ENCODE measurements at regions not wholly inside any gene's neighbourhood (a gene's known extent, or its start where the extent isn't known, plus 50 kb on each side); places are given as distances from the start of the nearest gene placed in this dataset.

DNA sequence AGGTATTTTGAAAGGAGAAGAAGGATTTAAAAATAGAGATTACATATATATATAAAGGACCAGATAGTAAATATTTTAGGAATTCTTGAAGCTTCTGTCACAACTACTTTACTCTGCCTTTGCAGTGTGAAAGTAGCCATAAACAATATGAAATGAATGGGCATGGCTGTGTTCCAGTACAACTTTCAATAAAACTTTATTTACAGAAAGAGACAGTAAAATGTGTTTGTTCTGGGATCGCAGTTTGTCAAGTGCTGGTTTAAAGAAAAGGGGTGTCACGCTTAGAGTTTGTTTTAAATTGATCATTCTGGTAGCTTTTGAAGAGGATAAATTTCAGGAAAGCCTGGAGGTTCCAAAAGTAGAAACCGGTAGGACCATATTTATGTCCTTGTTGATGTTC, 176.1 kb upstream of the HS3ST1 start:
- Mint-ChIP-seq H3K27ac (no peak overlapping the region), H3K4me1 (ENCODE audit: low read depth) (no peaks in the 10 kb centered on the region), H3K36me3 (ENCODE audit: insufficient read depth in 2 of 2) (peaks cover 0 to 2% of the 10 kb centered on the region in 2 donors), H3K9me3 (no peaks in the 10 kb centered on the region), H3K4me3 (no peak overlapping the region), H3K27me3 (ENCODE audit: low read depth) (peaks cover 7% of the 10 kb centered on the region)
- DNase-seq: no peak
- no peak for ATAC-seq (replicated peaks in 1 of 2)

DNA sequence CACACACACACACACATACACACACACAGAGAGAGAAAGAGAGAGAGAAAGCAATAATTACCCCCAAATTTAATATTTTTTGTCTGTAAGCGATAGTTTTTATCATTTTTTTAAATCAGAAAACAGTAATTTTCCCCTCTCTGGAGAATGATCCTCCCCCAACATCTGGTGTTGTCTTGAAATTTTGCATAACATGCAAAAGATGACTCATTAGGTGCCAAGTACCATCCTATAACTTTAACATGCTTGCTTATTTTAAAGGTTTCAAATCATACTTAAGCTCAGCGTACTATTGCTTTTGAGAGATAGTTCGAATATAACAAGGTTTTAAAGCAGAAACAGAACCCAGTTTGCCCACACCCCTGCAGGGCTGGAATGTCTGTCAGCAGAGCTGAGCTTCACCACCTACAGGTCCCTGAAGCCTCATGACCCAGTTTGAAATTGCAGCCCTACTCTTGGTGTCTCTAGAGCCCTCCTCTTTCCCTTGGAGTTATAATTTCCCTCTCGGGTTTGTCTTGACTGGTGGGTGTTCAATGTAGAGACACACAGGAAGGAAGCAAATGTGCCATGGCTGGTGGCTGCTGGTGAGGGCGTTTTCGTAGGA, 175.0 kb upstream of the HS3ST1 start:
- H3K4me1 Mint-ChIP-seq (ENCODE audit: low read depth): no peaks in the 10 kb centered on the region
- no peaks in the 10 kb centered on the region for H3K9me3 Mint-ChIP-seq
- peaks cover 7% of the 10 kb centered on the region for H3K27me3 Mint-ChIP-seq (ENCODE audit: low read depth)
- ATAC-seq (replicated peaks in 1 of 2) (no peak), DNase-seq (no peak)
- peaks cover 0 to 2% of the 10 kb centered on the region in 2 donors for H3K36me3 Mint-ChIP-seq (ENCODE audit: insufficient read depth in 2 of 2)
- no peak overlapping the region for H3K4me3 Mint-ChIP-seq
- no peak overlapping the region for H3K27ac Mint-ChIP-seq

DNA sequence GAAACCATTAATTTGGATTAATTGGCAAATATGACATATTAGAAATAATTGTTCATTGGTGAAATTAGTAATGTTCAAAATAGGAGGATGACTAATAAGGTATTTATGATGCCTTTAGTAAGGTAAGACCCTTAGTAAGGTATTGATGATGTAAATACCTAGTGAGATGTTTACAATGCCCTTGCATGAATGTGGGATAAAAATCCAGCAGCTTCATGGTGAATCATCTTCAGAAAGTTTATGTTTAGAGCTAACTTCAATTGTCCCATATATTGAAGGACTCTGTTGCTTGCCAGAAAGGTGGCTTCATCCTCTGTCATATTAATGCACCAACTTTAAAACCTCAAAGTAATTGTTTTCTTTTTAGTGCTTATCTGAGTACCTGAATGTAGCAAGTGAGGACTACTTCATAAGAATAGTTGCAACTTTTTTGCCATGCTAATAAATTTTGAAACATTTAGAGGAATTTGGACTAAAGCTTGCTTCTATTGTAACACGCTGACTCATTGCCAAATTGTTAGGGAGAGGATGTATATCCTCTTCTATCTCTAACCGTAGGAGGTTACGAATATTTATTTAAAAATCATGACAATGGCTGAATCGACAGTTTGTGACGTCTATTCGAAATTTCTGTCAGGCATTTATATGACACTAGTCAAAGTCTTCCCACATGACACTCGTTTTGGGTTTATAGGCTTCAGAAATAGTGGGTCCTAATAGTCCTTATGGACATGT, 174.1 kb upstream of the HS3ST1 start:
- Mint-ChIP-seq H3K27me3 (ENCODE audit: low read depth) (peaks cover 7% of the 10 kb centered on the region), H3K27ac (no peak overlapping the region), H3K4me3 (no peak overlapping the region), H3K4me1 (ENCODE audit: low read depth) (no peaks in the 10 kb centered on the region), H3K9me3 (no peaks in the 10 kb centered on the region), H3K36me3 (ENCODE audit: insufficient read depth in 2 of 2) (peaks cover 0 to 2% of the 10 kb centered on the region in 2 donors)
- DNase-seq: no peak
- no peak for ATAC-seq (replicated peaks in 1 of 2)

DNA sequence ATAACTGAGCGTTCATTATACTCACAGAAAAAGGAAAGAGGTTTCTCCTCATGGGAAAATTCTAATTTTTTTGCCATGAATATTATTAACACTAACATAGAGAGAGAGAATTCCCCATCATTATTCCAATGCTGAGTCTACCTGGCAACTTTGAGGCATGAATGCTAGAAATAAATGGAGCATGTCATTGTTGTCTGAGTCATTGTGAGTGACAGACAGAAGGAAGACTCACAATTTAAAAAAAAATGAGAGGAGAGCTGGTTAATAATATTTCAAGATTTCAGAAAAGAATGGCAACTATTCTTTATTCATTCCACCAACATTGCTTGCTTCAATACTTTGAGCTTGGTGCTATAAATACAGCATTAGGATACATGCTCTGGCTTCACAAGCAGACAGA, 170.4 kb upstream of the HS3ST1 start:
- H3K27me3 Mint-ChIP-seq (ENCODE audit: low read depth): peaks cover 7% of the 10 kb centered on the region
- no peaks in the 10 kb centered on the region for H3K9me3 Mint-ChIP-seq
- DNase-seq (no peak), ATAC-seq (replicated peaks in 1 of 2) (no peak)
- no peaks in the 10 kb centered on the region for H3K4me1 Mint-ChIP-seq (ENCODE audit: low read depth)
- H3K27ac Mint-ChIP-seq: no peak overlapping the region
- no peak overlapping the region for H3K4me3 Mint-ChIP-seq
- H3K36me3 Mint-ChIP-seq (ENCODE audit: insufficient read depth in 2 of 2): peaks cover 0 to 2% of the 10 kb centered on the region in 2 donors

DNA sequence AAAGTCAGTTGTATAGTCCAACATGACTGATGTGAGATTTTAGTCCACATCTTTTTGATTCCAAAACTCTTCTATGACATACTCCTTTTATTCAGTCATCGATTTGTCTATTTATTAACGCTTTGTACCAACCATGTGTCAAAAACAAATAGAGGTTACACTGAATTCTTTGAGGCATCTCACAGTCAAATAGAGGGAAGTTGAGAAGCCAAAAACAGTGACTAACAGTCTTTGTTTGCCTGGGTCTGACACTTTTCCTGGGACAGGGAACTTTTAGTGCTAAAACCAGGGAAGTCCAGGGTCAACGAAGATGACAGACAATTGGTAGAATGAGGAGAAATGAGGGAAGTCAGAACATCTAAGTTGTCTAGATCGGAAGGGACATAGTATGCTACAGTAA, 169.9 kb upstream of the HS3ST1 start:
- no peak overlapping the region for H3K27ac Mint-ChIP-seq
- H3K27me3 Mint-ChIP-seq (ENCODE audit: low read depth): peaks cover 4% of the 10 kb centered on the region
- no peaks in the 10 kb centered on the region for H3K4me1 Mint-ChIP-seq (ENCODE audit: low read depth)
- DNase-seq (no peak), ATAC-seq (replicated peaks in 1 of 2) (no peak)
- H3K36me3 Mint-ChIP-seq (ENCODE audit: insufficient read depth in 2 of 2): peaks cover 0 to 2% of the 10 kb centered on the region in 2 donors
- H3K9me3 Mint-ChIP-seq: no peaks in the 10 kb centered on the region
- H3K4me3 Mint-ChIP-seq: no peak overlapping the region

DNA sequence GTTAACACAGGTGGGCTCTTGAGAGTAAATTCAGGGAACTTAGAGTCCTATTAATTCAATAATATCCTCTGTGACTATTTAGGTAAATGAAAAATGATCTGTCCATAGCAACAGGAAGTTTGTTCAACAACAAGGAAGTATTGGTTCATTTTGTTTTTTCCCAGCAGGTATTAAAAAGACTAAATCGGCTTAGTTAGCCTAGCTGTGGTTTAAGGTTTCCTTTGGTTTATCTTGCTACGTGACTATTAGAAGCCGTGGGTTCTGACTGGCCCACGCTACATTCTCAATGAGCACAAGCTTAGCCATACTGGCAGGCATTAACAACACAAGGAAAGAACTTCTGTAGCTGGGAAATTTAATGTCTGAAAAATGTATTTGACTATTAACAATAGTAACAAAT, 168.8 kb upstream of the HS3ST1 start:
- Mint-ChIP-seq H3K27me3 (ENCODE audit: low read depth) (no peaks in the 10 kb centered on the region), H3K4me1 (ENCODE audit: low read depth) (no peaks in the 10 kb centered on the region), H3K27ac (no peak overlapping the region), H3K9me3 (no peaks in the 10 kb centered on the region), H3K4me3 (no peak overlapping the region), H3K36me3 (ENCODE audit: insufficient read depth in 2 of 2) (no peaks in the 10 kb centered on the region)
- DNase-seq (no peak), ATAC-seq (replicated peaks in 1 of 2) (no peak)

DNA sequence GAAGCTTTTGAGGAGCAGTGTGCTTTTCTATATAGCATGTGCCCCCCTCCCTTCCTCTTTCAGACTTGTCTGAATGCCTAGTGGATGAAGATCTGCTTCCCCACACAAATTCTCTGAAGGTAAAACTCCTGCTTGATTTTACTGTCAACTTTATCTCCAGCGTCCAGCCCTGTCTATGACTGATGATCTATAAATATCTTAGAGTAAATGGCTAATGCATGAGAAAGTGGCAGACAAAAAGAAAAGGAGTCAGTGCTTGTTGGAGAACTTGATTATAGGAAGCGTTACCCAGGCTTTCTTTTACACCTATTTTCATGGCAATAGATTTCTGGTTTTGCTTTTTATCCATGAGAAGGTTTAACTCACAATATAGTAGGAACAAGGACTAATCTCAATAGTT, 168.3 kb upstream of the HS3ST1 start:
- no peak for ATAC-seq (replicated peaks in 1 of 2)
- Mint-ChIP-seq H3K9me3 (no peaks in the 10 kb centered on the region), H3K4me1 (ENCODE audit: low read depth) (no peaks in the 10 kb centered on the region), H3K27me3 (ENCODE audit: low read depth) (no peaks in the 10 kb centered on the region), H3K4me3 (no peak overlapping the region), H3K36me3 (ENCODE audit: insufficient read depth in 2 of 2) (no peaks in the 10 kb centered on the region), H3K27ac (no peak overlapping the region)
- DNase-seq: no peak

DNA sequence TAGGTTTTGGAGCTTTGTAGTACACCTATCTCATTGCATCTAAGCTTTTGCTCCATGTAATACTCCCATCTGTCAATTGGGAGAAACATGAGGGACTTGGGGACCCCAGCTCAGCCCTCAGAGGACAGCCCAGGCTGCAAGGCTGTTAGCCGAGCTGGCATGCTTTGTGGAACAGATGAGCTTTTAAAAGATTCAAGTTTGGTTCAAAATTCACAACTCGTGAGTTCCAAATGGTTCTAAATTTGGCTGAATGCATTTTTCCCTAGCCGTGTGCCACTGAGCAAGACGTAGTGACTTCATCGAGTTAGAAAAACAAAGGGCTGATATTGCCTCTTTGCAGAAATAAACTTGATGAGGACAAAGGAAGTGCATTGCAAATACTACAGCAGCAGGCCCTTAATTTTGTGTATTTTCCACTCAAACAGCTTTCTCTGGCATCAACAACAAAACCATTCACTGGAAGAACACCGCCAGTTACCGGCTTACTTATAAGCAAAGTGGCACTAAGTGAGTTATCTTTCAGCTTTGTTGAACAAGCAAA, 165.0 kb upstream of the HS3ST1 start:
- ATAC-seq (replicated peaks in 1 of 2): no peak
- Mint-ChIP-seq H3K27me3 (ENCODE audit: low read depth) (no peaks in the 10 kb centered on the region), H3K9me3 (no peaks in the 10 kb centered on the region)

DNA sequence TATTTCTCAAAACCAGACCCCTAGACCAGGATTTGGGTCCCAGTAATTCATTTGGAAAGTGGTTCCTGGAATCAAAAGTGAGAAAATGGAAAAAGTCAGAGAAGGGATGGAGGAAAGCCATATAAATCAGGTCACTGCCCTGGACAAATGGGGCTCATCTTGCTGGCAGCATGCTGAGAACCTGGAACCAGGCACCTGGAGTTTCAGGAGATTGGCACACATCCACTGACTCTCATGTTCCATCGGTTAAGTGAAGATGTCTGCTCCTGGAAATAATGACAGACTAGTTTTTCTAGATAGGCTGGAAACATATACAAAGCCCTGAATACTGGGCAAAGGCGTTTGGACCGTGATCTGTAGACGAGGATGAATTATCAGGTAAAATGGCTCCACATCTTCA, 163.6 kb upstream of the HS3ST1 start:
- Mint-ChIP-seq H3K4me1 (ENCODE audit: low read depth) (no peaks in the 10 kb centered on the region), H3K9me3 (no peaks in the 10 kb centered on the region), H3K4me3 (no peak overlapping the region), H3K36me3 (ENCODE audit: insufficient read depth in 2 of 2) (no peaks in the 10 kb centered on the region), H3K27me3 (ENCODE audit: low read depth) (peaks cover 6% of the 10 kb centered on the region), H3K27ac (no peak overlapping the region)
- DNase-seq (no peak), ATAC-seq (replicated peaks in 1 of 2) (no peak)

More for the DNA sequence above, 165.0 kb upstream of the HS3ST1 start:
- Mint-ChIP-seq H3K27ac (no peak overlapping the region), H3K4me3 (no peak overlapping the region), H3K36me3 (ENCODE audit: insufficient read depth in 2 of 2) (no peaks in the 10 kb centered on the region), H3K4me1 (ENCODE audit: low read depth) (no peaks in the 10 kb centered on the region)
- no peak for DNase-seq

DNA sequence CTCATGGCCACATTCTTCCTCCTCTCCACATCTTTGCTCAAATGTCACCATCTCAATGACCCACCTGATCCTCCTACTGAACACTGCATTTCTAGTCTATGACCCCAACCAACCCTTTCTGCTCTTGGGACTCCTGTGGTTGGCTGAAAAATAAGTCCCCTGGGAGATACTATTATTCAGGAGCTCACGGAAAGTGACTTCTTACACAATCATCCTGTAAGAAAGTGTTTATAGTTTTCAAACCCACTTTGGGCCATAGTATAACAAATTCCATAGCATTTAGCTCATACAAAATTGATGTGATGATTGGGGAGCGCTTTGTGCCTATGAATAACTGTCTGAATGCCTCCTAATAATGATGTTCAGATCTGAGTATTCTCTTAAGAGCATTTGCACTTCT, 161.4 kb upstream of the HS3ST1 start:
- no peak overlapping the region for H3K27ac Mint-ChIP-seq
- no peak overlapping the region for H3K4me3 Mint-ChIP-seq
- DNase-seq (no peak), ATAC-seq (replicated peaks in 1 of 2) (no peak)
- H3K9me3 Mint-ChIP-seq: no peaks in the 10 kb centered on the region
- H3K4me1 Mint-ChIP-seq (ENCODE audit: low read depth): no peaks in the 10 kb centered on the region
- H3K36me3 Mint-ChIP-seq (ENCODE audit: insufficient read depth in 2 of 2): no peaks in the 10 kb centered on the region
- H3K27me3 Mint-ChIP-seq (ENCODE audit: low read depth): peaks cover 6% of the 10 kb centered on the region

DNA sequence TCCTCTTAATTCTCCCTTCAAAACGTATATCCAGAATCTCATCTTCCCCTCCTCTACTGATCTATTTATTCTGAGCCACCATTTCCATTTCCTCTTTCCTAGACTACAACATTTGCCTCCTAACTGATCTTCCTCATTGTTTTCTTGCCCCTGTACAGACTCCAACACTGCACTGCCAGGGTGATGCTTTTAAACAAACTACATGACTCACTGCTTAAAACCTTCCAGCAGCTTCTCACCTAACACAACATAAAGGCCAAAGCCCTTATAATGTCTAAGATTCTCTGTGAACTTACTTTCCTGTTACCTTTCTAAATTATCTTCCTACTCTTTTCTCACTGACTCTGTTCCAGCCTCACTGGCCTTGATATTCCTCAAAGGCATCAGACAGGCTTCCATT, 161.0 kb upstream of the HS3ST1 start:
- Mint-ChIP-seq H3K27ac (no peak overlapping the region), H3K4me3 (no peak overlapping the region), H3K4me1 (ENCODE audit: low read depth) (no peaks in the 10 kb centered on the region), H3K9me3 (no peaks in the 10 kb centered on the region), H3K36me3 (ENCODE audit: insufficient read depth in 2 of 2) (no peaks in the 10 kb centered on the region), H3K27me3 (ENCODE audit: low read depth) (peaks cover 6% of the 10 kb centered on the region)
- ATAC-seq (replicated peaks in 1 of 2) (no peak), DNase-seq (no peak)

DNA sequence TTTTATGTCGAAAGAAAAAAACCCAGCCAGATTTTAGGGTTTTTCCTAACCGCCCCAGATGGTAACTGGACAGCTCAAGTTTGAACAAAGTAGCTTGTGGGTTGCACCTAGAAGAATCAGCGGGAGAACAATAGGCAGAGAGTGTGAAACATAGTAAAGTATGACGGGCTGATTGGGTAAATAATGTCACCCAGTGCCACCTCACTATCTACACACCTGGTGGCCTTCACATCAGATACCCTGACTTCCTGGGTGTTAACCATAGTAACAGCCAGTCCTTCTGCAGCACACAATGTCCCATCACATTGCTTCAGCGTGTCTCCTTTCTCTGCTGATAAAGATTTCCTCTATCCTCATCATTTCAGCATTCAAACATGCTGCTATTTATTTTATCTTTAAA, 159.1 kb upstream of the HS3ST1 start:
- H3K4me3 Mint-ChIP-seq: no peak overlapping the region
- ATAC-seq (replicated peaks in 1 of 2): no peak
- H3K27ac Mint-ChIP-seq: no peak overlapping the region
- H3K4me1 Mint-ChIP-seq (ENCODE audit: low read depth): no peaks in the 10 kb centered on the region
- no peak for DNase-seq
- no peaks in the 10 kb centered on the region for H3K9me3 Mint-ChIP-seq
- H3K36me3 Mint-ChIP-seq (ENCODE audit: insufficient read depth in 2 of 2): peaks cover 0 to 3% of the 10 kb centered on the region in 2 donors
- peaks cover 6% of the 10 kb centered on the region for H3K27me3 Mint-ChIP-seq (ENCODE audit: low read depth)

DNA sequence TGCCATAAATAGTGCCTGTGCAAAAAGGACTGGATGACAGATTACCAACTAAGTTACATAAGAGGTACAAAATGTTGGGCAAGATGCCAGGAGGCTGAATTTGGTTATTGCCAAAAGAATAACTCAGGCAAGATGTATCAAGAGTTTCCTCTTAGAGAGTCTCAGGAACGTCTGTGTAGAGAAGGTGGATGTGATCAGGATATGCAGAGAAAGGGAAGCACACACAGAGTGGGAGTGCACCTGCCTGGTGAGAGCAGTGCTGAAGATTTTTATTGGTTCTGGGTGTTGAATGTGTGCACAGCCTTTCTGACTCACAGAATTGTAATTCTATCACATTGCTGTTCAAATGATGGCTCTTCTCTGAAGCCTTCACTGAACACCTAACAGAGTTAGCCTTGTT, 156.8 kb upstream of the HS3ST1 start:
- Mint-ChIP-seq H3K27me3 (ENCODE audit: low read depth) (peaks cover 6% of the 10 kb centered on the region), H3K27ac (no peak overlapping the region), H3K4me1 (ENCODE audit: low read depth) (no peaks in the 10 kb centered on the region), H3K4me3 (no peak overlapping the region), H3K9me3 (peaks cover 0 to 5% of the 10 kb centered on the region in 2 donors), H3K36me3 (ENCODE audit: insufficient read depth in 2 of 2) (peaks cover 4 to 8% of the 10 kb centered on the region in 2 donors)
- DNase-seq (no peak), ATAC-seq (replicated peaks in 1 of 2) (no peak)

DNA sequence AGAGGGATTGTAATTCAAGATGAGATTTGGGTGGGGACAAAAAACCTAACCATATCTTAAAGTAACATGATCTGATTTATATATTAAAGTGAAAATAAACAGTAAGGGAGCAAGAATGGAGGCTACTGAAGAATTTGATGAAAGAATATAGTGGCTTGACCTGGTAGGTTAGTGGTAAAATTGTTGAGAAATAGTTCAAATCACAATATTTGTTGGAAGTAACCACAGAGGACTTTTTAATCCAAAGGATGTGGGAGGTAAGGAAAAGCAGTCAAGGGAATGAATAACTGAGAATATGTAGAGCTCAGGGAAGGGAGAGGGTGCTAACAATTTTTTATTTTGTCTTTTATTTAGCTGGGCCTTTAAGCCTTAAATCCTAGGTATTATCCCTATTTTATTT, 139.8 kb upstream of the HS3ST1 start:
- no peak overlapping the region for H3K27ac Mint-ChIP-seq
- peaks cover 5 to 7% of the 10 kb centered on the region in 2 donors for H3K9me3 Mint-ChIP-seq
- ATAC-seq (replicated peaks in 1 of 2) (no peak), DNase-seq (no peak)
- H3K27me3 Mint-ChIP-seq (ENCODE audit: low read depth): no peaks in the 10 kb centered on the region
- peaks cover 0 to 3% of the 10 kb centered on the region in 2 donors for H3K36me3 Mint-ChIP-seq (ENCODE audit: insufficient read depth in 2 of 2)
- H3K4me1 Mint-ChIP-seq (ENCODE audit: low read depth): peaks cover 13% of the 10 kb centered on the region
- no peak overlapping the region for H3K4me3 Mint-ChIP-seq
